ENCODE measurements at regions not wholly inside any gene's neighbourhood (a gene's known extent, or its start where the extent isn't known, plus 50 kb on each side); places are given as distances from the start of the nearest gene placed in this dataset.

DNA sequence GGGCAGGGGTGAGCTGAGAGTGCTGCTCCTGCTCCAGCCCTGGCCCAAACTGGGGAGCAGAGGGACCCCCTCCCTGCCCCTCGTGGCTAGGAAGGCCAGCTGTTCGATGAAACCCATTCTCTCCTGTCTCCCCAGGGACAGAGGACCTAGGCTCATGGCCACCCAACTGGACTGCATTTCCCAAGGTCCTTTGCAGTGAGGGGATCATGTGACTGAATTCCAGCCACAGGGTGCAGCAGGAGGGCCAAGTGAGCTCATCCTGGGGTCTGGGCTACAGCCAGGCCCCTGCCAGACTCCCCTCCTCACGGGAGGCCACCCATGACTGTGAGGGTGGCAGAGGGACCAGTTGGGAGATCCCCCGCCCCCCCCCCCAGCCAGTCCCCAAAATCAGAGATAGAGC lies 777.6 kb downstream of the TBC1D22A start:
- TF ChIP-seq ZNF311 (tag by site-specific recombination; IDR thresholded peaks at IDR 0.05; ENCODE audit: borderline replicate concordance) = no peak
- TF ChIP-seq CTCF (tag by site-specific recombination; IDR thresholded peaks at IDR 0.05) = no peak
- TF ChIP-seq ZNF280D (tag by site-specific recombination; IDR thresholded peaks at IDR 0.05) = no peak
- no peak for TF ChIP-seq ZBTB44 (tag by site-specific recombination; IDR thresholded peaks at IDR 0.05)
- no peak for TF ChIP-seq REPIN1 (tag by site-specific recombination; IDR thresholded peaks at IDR 0.05; ENCODE audit: low read depth)
- no peak for TF ChIP-seq ZNF530 (tag by site-specific recombination; IDR thresholded peaks at IDR 0.05; ENCODE audit: low read depth)
- TF ChIP-seq ZNF521 (tag by site-specific recombination; IDR thresholded peaks at IDR 0.05) = no peak
- TF ChIP-seq PRDM10 (tag by site-specific recombination; IDR thresholded peaks at IDR 0.05) = no peak
- no peak for TF ChIP-seq ZFP69B (tag by site-specific recombination; IDR thresholded peaks at IDR 0.05)
- TF ChIP-seq ZNF629 (tag by site-specific recombination; IDR thresholded peaks at IDR 0.05) = no peak
